ENCODE measurements at regions not wholly inside any gene's neighbourhood (a gene's known extent, or its start where the extent isn't known, plus 50 kb on each side); places are given as distances from the start of the nearest gene placed in this dataset.

GRCh38 chr10:78996792-78997129 lies 72.0 kb upstream of the ZMIZ1 start:
- H3K27me3 Mint-ChIP-seq (ENCODE audit: unreplicated experiment): peaks cover 40% of the 10 kb centered on the region
- no peaks in the 10 kb centered on the region for H3K36me3 Mint-ChIP-seq (ENCODE audit: insufficient read depth, unreplicated experiment)
- H3K4me3 Mint-ChIP-seq (ENCODE audit: low read depth, unreplicated experiment): no peak overlapping the region
- no peak for DNase-seq
- intact Hi-C loops (cut with micrococcal nuclease; ENCODE audit: unreplicated experiment): no loop called here
- CTCF ChIA-PET: no interaction called here
- TF ChIP-seq, protein P1, sequence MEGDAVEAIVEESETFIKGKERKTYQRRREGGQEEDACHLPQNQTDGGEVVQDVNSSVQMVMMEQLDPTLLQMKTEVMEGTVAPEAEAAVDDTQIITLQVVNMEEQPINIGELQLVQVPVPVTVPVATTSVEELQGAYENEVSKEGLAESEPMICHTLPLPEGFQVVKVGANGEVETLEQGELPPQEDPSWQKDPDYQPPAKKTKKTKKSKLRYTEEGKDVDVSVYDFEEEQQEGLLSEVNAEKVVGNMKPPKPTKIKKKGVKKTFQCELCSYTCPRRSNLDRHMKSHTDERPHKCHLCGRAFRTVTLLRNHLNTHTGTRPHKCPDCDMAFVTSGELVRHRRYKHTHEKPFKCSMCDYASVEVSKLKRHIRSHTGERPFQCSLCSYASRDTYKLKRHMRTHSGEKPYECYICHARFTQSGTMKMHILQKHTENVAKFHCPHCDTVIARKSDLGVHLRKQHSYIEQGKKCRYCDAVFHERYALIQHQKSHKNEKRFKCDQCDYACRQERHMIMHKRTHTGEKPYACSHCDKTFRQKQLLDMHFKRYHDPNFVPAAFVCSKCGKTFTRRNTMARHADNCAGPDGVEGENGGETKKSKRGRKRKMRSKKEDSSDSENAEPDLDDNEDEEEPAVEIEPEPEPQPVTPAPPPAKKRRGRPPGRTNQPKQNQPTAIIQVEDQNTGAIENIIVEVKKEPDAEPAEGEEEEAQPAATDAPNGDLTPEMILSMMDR (IDR thresholded peaks at IDR 0.05; ENCODE audit: unreplicated experiment): no peak
- H3K9me3 Mint-ChIP-seq (ENCODE audit: low read depth, unreplicated experiment): no peaks in the 10 kb centered on the region
- H3K4me1 Mint-ChIP-seq (ENCODE audit: low read depth, unreplicated experiment): no peaks in the 10 kb centered on the region
- H3K27ac Mint-ChIP-seq (ENCODE audit: unreplicated experiment): no peak overlapping the region
- no TSS peak for BruUV-seq (replicated peaks)

DNA sequence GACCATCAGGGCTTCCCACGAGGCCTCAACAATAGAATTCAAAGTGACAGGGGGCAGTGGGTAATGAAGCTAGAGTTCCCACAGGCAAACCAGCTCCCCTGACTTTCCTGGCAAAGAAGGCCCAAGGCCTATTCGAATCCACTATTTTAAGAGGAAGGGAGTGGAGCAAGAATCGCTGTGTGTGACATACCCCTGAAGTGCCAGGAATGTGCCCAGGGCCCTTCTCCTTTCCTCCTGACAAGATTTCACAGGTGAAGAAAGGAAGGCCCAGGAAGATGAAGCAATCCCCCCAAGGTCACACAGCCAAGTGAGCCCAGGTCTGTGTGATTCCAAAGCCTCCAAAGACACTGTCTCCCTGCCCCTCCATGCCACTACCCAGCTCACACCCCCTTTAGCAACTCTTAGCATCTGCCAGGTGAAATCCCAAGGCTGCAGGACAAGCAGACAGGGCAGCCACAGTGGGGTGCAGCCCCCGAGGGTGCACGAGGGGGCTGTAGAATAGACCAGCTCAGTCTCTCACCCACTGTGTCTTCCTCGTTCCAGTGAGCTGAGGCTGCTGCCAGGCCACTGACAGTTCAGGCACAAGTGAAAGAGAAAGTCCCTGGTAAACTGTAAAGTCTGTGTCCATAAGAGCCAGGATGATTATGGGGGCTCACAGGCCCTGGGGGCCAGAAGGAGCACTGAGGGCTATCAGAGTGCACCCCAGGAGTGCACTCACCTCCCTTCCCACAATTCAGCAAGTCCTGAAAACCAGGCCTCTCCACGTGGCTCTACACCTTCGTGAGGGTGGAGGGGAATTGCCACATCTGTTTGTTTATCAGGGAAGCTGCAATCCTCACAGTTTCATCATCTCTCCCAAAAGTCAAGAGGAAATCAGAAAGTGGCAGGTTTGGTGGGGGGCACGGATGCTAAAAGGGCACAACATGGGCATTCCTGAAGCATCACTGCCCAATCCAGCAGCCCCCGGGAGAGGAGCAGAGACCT lies 70.8 kb upstream of the ZMIZ1 start:
- H3K27ac Mint-ChIP-seq (ENCODE audit: unreplicated experiment): no peak overlapping the region
- no peaks in the 10 kb centered on the region for H3K4me1 Mint-ChIP-seq (ENCODE audit: low read depth, unreplicated experiment)
- no peaks in the 10 kb centered on the region for H3K9me3 Mint-ChIP-seq (ENCODE audit: low read depth, unreplicated experiment)
- no peaks in the 10 kb centered on the region for H3K36me3 Mint-ChIP-seq (ENCODE audit: insufficient read depth, unreplicated experiment)
- intact Hi-C loops (cut with micrococcal nuclease; ENCODE audit: unreplicated experiment): no loop called here
- BruUV-seq (replicated peaks): no TSS peak
- H3K27me3 Mint-ChIP-seq (ENCODE audit: unreplicated experiment): peaks cover 45% of the 10 kb centered on the region
- no peak for DNase-seq
- CTCF ChIA-PET: interaction anchor here (0.7 to 0.8 kb wide), 2 partner anchors 10 to 21 kb away, joined by 3 to 4 read pairs; no protein-coding TSS in a partner anchor
- TF ChIP-seq, protein P1 (IDR thresholded peaks at IDR 0.05; ENCODE audit: unreplicated experiment): no peak
- H3K4me3 Mint-ChIP-seq (ENCODE audit: low read depth, unreplicated experiment): no peak overlapping the region

DNA sequence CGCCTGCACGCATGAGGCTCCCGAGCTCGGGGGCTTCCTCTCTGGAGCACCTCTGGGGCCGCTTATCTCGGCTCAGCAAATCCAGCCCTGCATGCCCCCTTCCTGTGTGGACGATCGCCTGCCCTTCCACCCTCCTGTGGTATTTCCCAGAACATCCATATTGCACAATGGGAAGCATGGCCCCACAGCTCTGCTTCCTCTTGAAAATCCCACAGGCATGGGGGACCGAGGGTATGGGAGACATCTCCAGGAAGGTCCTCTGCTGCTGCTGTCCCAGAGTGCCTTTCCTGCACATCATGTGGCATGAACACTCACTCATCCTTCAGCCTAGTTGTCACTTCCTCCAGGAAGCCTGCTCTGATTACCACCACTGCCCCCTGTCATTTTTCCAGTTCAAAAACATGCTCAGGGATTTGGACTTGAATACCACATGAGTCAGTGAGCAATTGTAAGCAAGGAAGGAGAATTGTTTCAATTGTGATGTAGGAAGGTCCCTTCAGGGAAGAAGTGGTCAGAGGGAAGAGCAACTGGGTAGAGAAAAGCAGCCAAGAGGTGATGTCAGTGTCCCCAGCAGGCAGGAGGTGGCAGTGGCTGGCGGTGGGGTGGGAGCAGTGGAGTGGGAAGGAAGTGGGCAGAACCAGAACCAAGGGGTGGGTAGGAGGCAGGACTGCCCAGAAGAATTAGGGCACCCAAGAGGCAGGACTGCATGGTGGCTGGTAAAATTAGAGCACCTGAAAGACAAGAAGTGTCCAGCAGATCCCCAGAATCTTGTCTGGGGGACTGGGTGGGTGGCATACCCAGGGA lies 67.5 kb upstream of the ZMIZ1 start:
- H3K4me3 Mint-ChIP-seq (ENCODE audit: low read depth, unreplicated experiment): no peak overlapping the region
- no peak for DNase-seq
- no peaks in the 10 kb centered on the region for H3K9me3 Mint-ChIP-seq (ENCODE audit: low read depth, unreplicated experiment)
- TF ChIP-seq, protein P1 (IDR thresholded peaks at IDR 0.05; ENCODE audit: unreplicated experiment): no peak
- no peaks in the 10 kb centered on the region for H3K4me1 Mint-ChIP-seq (ENCODE audit: low read depth, unreplicated experiment)
- peaks cover 53% of the 10 kb centered on the region for H3K27me3 Mint-ChIP-seq (ENCODE audit: unreplicated experiment)
- intact Hi-C loops (cut with micrococcal nuclease; ENCODE audit: unreplicated experiment): no loop called here
- no TSS peak for BruUV-seq (replicated peaks)
- no peaks in the 10 kb centered on the region for H3K36me3 Mint-ChIP-seq (ENCODE audit: insufficient read depth, unreplicated experiment)
- CTCF ChIA-PET: no interaction called here
- H3K27ac Mint-ChIP-seq (ENCODE audit: unreplicated experiment): no peak overlapping the region

GRCh38 chr10:79002336-79002735 lies 66.4 kb upstream of the ZMIZ1 start:
- H3K4me1 Mint-ChIP-seq (ENCODE audit: low read depth, unreplicated experiment): no peaks in the 10 kb centered on the region
- BruUV-seq (replicated peaks): no TSS peak
- intact Hi-C loops (cut with micrococcal nuclease; ENCODE audit: unreplicated experiment): loop anchor here (1.0 kb wide), 1 partner anchor 41 kb away; no protein-coding TSS in a partner anchor

More at GRCh38 chr10:79002336-79002735, 66.4 kb upstream of the ZMIZ1 start:
- no peaks in the 10 kb centered on the region for H3K9me3 Mint-ChIP-seq (ENCODE audit: low read depth, unreplicated experiment)
- no peak overlapping the region for H3K4me3 Mint-ChIP-seq (ENCODE audit: low read depth, unreplicated experiment)
- H3K27ac Mint-ChIP-seq (ENCODE audit: unreplicated experiment): no peak overlapping the region
- peaks cover 56% of the 10 kb centered on the region for H3K27me3 Mint-ChIP-seq (ENCODE audit: unreplicated experiment)
- DNase-seq: no peak
- CTCF ChIA-PET: no interaction called here
- no peaks in the 10 kb centered on the region for H3K36me3 Mint-ChIP-seq (ENCODE audit: insufficient read depth, unreplicated experiment)
- TF ChIP-seq, protein P1 (IDR thresholded peaks at IDR 0.05; ENCODE audit: unreplicated experiment): no peak
